Neural progenitor cell (in vitro differentiated cells): ENCODE measurements at regions not wholly inside any gene's neighbourhood (a gene's known extent, or its start where the extent isn't known, plus 50 kb on each side); places are given as distances from the start of the nearest gene placed in this dataset.
"Not testable (repeated sequence)": the region's sequence is repeated elsewhere in the genome, so short reads cannot be mapped to it uniquely, and the experiment has no call there.

ENCODE experiments used
- DNase-seq: peaks from one replicate; pipeline ENCODE4 v3.0.0-alpha.2; 2016; ENCODE audit warnings: low spot score
- H2AFZ ChIP-seq: fragments of 200-600 bp; sonication (generic); replicated peaks from 2 replicates; pipeline ENCODE4 v1.6.1; 2016; ENCODE audit warnings: antibody characterized with exemption
- H3F3A ChIP-seq: fragments of 200-600 bp; sonication (generic); 2 replicates; pipeline ENCODE4 v1.6.1; 2016; ENCODE audit warnings: antibody characterized with exemption, low read depth
- H3K27ac ChIP-seq: fragments of 200-600 bp; sonication (generic); 2 replicates; pipeline ENCODE4 v1.5.1; 2016; ENCODE audit warnings: mild to moderate bottlenecking
- H3K27me3 ChIP-seq: fragments of 200-600 bp; sonication (generic); 2 replicates; pipeline ENCODE4 v1.6.1; 2016; ENCODE audit warnings: mild to moderate bottlenecking, moderate library complexity
- H3K36me3 ChIP-seq: fragments of 200-600 bp; sonication (generic); 2 replicates; pipeline ENCODE4 v1.5.1; 2016
- H3K4me1 ChIP-seq: fragments of 200-600 bp; sonication (generic); 2 replicates; pipeline ENCODE4 v1.6.1; 2016; ENCODE audit warnings: mixed run types
- H3K4me2 ChIP-seq: fragments of 200-600 bp; sonication (generic); 2 replicates; pipeline ENCODE4 v1.6.1; 2016
- H3K4me3 ChIP-seq: fragments of 200-600 bp; sonication (generic); 2 replicates; pipeline ENCODE4 v1.5.1; 2016
- H3K79me2 ChIP-seq: fragments of 200-600 bp; sonication (generic); 2 replicates; pipeline ENCODE4 v1.6.1; 2016; ENCODE audit warnings: low read depth
- H3K9ac ChIP-seq: fragments of 200-600 bp; sonication (generic); 2 replicates; pipeline ENCODE4 v1.6.1; 2016
- H3K9me3 ChIP-seq: fragments of 200-600 bp; sonication (generic); 2 replicates; pipeline ENCODE4 v1.5.1; 2016; ENCODE audit warnings: low read depth
- H4K20me1 ChIP-seq: fragments of 200-600 bp; sonication (generic); 2 replicates; pipeline ENCODE4 v1.6.1; 2016; ENCODE audit warnings: low read depth
- H3K27ac Mint-ChIP-seq: 3 replicates; pipeline ENCODE4 v1.8.0; 2021; ENCODE audit warnings: mixed read lengths
- H3K27me3 Mint-ChIP-seq: 2 replicates; pipeline ENCODE4 v1.8.0; 2022; ENCODE audit warnings: low read depth, mild to moderate bottlenecking, inconsistent platforms, moderate library complexity, mixed read lengths; ENCODE audit not compliant: insufficient read depth
- H3K36me3 Mint-ChIP-seq: 3 replicates; pipeline ENCODE4 v1.8.0; 2021; ENCODE audit warnings: mixed read lengths
- H3K4me1 Mint-ChIP-seq: 3 replicates; pipeline ENCODE4 v1.8.0; 2021; ENCODE audit warnings: mixed read lengths
- H3K4me3 Mint-ChIP-seq: 3 replicates; pipeline ENCODE4 v1.8.0; 2021; ENCODE audit warnings: mild to moderate bottlenecking, moderate library complexity, mixed read lengths
- H3K9me3 Mint-ChIP-seq: 3 replicates; pipeline ENCODE4 v1.8.0; 2020; ENCODE audit warnings: mixed read lengths
- EZH2 ChIP-seq: fragments of 200-600 bp; sonication (generic); IDR thresholded peaks from 2 replicates; pipeline ENCODE4 v1.6.1; 2017; ENCODE audit warnings: antibody characterized with exemption, mild to moderate bottlenecking, moderate library complexity
- EZH2phosphoT487 ChIP-seq: fragments of 200-600 bp; sonication (generic); IDR thresholded peaks from 2 replicates; pipeline ENCODE4 v1.6.1; 2017; ENCODE audit warnings: antibody characterized with exemption
- TF ChIP-seq, protein P1 (sequence below): fragments of 200-600 bp; sonication (generic); IDR thresholded peaks from 2 replicates; pipeline ENCODE4 v1.5.1; 2017; ENCODE audit warnings: antibody characterized with exemption, mild to moderate bottlenecking

- H3K4me2 ChIP-seq, result peak overlapping the region; percentile 42
- H3F3A ChIP-seq, result peaks cover 6% of the 10 kb centered on the region
- H2AFZ ChIP-seq, result peak overlapping the region; percentile 98
- H3K4me3 ChIP-seq, result no peak overlapping the region
- Mint-ChIP-seq H3K4me3 (peak overlapping the region; percentile 85), H3K9me3 (peaks cover 27% of the 10 kb centered on the region), H3K4me1 (peaks cover 47% of the 10 kb centered on the region), H3K36me3 (peaks cover 18% of the 10 kb centered on the region), H3K27ac (peak overlapping the region; percentile 98), H3K27me3 (peaks cover 4% of the 10 kb centered on the region)
- H3K79me2 ChIP-seq, result no peaks in the 10 kb centered on the region
- H3K9ac ChIP-seq, result no peak overlapping the region
- H3K36me3 ChIP-seq, result no peaks in the 10 kb centered on the region
- no peak for TF ChIP-seq EZH2
- TF ChIP-seq, protein P1, sequence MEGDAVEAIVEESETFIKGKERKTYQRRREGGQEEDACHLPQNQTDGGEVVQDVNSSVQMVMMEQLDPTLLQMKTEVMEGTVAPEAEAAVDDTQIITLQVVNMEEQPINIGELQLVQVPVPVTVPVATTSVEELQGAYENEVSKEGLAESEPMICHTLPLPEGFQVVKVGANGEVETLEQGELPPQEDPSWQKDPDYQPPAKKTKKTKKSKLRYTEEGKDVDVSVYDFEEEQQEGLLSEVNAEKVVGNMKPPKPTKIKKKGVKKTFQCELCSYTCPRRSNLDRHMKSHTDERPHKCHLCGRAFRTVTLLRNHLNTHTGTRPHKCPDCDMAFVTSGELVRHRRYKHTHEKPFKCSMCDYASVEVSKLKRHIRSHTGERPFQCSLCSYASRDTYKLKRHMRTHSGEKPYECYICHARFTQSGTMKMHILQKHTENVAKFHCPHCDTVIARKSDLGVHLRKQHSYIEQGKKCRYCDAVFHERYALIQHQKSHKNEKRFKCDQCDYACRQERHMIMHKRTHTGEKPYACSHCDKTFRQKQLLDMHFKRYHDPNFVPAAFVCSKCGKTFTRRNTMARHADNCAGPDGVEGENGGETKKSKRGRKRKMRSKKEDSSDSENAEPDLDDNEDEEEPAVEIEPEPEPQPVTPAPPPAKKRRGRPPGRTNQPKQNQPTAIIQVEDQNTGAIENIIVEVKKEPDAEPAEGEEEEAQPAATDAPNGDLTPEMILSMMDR, result no peak
- TF ChIP-seq EZH2phosphoT487, result no peak
- H4K20me1 ChIP-seq, result no peaks in the 10 kb centered on the region
- peaks cover 18% of the 10 kb centered on the region for H3K4me1 ChIP-seq
- no peaks in the 10 kb centered on the region for H3K9me3 ChIP-seq
- peak; percentile 54 for DNase-seq
- no peak overlapping the region for H3K27ac ChIP-seq
- H3K27me3 ChIP-seq, result no peaks in the 10 kb centered on the region
Measured at GRCh38 chr13:22883956-22884355, 296.8 kb upstream of the SGCG start.

GRCh38 chr13:22886061-22886460, 294.7 kb upstream of the SGCG start:
- Mint-ChIP-seq H3K9me3 (peaks cover 35% of the 10 kb centered on the region), H3K4me1 (peaks cover 36% of the 10 kb centered on the region), H3K4me3 (peak overlapping the region; percentile 77), H3K27ac (peak overlapping the region; percentile 75), H3K36me3 (peaks cover 24% of the 10 kb centered on the region)
- H3K27ac ChIP-seq, H3K27me3 Mint-ChIP-seq, H3K79me2 ChIP-seq, H3K4me3 ChIP-seq, H2AFZ ChIP-seq, H4K20me1 ChIP-seq, H3K4me2 ChIP-seq, H3K27me3 ChIP-seq, H3K9ac ChIP-seq, H3F3A ChIP-seq, H3K36me3 ChIP-seq, DNase-seq, H3K9me3 ChIP-seq: not testable (repeated sequence)
- peaks cover 18% of the 10 kb centered on the region for H3K4me1 ChIP-seq

- not testable (repeated sequence) for H3K27ac Mint-ChIP-seq, H2AFZ ChIP-seq, H4K20me1 ChIP-seq, H3K79me2 ChIP-seq, H3K4me2 ChIP-seq, H3K27ac ChIP-seq, DNase-seq, H3K4me1 Mint-ChIP-seq, H3K9me3 ChIP-seq, H3K36me3 ChIP-seq, H3K27me3 ChIP-seq, H3K4me3 Mint-ChIP-seq, H3K4me1 ChIP-seq, H3K9ac ChIP-seq, H3F3A ChIP-seq, H3K27me3 Mint-ChIP-seq, H3K4me3 ChIP-seq
- peaks cover 59% of the 10 kb centered on the region for H3K9me3 Mint-ChIP-seq
- peaks cover 50% of the 10 kb centered on the region for H3K36me3 Mint-ChIP-seq
Measured at GRCh38 chr13:22889376-22889775, 291.4 kb upstream of the SGCG start.

DNA sequence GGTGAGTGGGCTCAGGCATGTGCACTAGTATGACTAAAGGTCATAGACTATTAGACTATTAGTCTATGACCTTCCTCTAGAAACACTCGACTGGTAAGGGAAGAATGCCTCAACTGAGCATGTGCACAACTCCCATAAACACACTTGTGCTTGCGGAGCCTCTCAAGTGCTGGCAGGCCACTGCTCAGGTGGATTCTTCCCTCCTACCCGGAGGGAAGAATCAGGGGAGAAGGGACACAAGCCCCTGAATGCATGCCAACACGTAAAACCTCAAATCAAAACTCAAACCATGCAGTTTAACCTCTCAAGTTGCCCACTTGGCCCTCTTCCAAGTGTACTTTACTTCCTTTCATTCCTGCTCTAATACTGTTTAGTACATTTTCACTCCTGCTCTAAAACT, 287.6 kb upstream of the SGCG start:
- TF ChIP-seq, protein P1, result no peak
- TF ChIP-seq EZH2phosphoT487, result no peak
- TF ChIP-seq EZH2, result no peak
- Histone ChIP-seq H3K27ac (no peak overlapping the region), H3K9ac (no peak overlapping the region), H3K4me1 (no peaks in the 10 kb centered on the region), H3K9me3 (no peaks in the 10 kb centered on the region), H3K79me2 (no peaks in the 10 kb centered on the region), H3K36me3 (no peaks in the 10 kb centered on the region), H4K20me1 (no peaks in the 10 kb centered on the region), H2AFZ (no peak overlapping the region), H3F3A (no peaks in the 10 kb centered on the region), H3K4me2 (no peak overlapping the region), H3K27me3 (no peaks in the 10 kb centered on the region), H3K4me3 (no peak overlapping the region)
- peaks cover 9% of the 10 kb centered on the region for H3K27me3 Mint-ChIP-seq
- peaks cover 58% of the 10 kb centered on the region for H3K9me3 Mint-ChIP-seq
- H3K4me1 Mint-ChIP-seq, result no peaks in the 10 kb centered on the region
- no peak overlapping the region for H3K27ac Mint-ChIP-seq
- H3K4me3 Mint-ChIP-seq, result no peak overlapping the region
- DNase-seq, result no peak
- H3K36me3 Mint-ChIP-seq, result peaks cover 51% of the 10 kb centered on the region
